HUES6 (cell line): ENCODE measurements at regions not wholly inside any gene's neighbourhood (a gene's known extent, or its start where the extent isn't known, plus 50 kb on each side); places are given as distances from the start of the nearest gene placed in this dataset.
"Not testable (repeated sequence)": the region's sequence is repeated elsewhere in the genome, so short reads cannot be mapped to it uniquely, and the experiment has no call there.

Experiments
- H3K27ac ChIP-seq: 2 replicates; pipeline ENCODE4 v1.7.0; 2013; ENCODE audit warnings: low read depth, mild to moderate bottlenecking, low read length, inconsistent platforms
- H3K27me3 ChIP-seq: 2 replicates; pipeline ENCODE4 v1.6.1; 2013; ENCODE audit warnings: low read length; ENCODE audit not compliant: control insufficient read depth, insufficient read depth
- H3K36me3 ChIP-seq: 2 replicates; pipeline ENCODE4 v1.6.1; 2013; ENCODE audit warnings: low read length; ENCODE audit not compliant: control insufficient read depth, insufficient read depth
- H3K4me1 ChIP-seq: 2 replicates; pipeline ENCODE4 v1.6.1; 2013; ENCODE audit warnings: low read length; ENCODE audit not compliant: control insufficient read depth, insufficient read depth
- H3K4me3 ChIP-seq: 2 replicates; pipeline ENCODE4 v1.5.1; 2013; ENCODE audit warnings: low read depth, low read length
- H3K9ac ChIP-seq: one replicate; pipeline ENCODE4 v1.6.1; 2013; ENCODE audit warnings: mild to moderate bottlenecking, low read length
- H3K9me3 ChIP-seq: 2 replicates; pipeline ENCODE4 v1.6.1; 2013; ENCODE audit warnings: low read depth, low read length; ENCODE audit not compliant: control insufficient read depth, insufficient read depth

DNA sequence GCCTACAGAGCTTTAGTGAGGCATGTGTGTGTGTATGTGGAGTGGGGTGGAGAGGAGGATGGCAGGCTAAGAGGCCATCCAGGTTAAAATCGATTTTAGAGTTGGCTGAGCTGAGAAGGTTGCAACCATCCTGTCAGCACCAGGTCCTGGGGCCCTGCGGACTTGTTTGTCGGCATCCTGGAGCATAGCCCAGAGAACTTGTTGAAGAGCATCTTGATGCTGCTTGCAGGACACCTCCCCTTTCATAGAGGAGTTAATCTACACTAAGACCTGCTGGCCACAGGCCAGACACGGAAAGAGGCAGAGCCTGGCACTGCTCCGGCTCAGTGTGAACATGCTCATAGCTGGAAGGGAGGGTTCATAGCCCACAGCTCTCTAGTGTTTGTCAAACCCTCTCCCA, 72.1 kb upstream of the RGPD5 start:
- Histone ChIP-seq H3K9ac (no peak overlapping the region), H3K9me3 (peaks cover 8% of the 10 kb centered on the region; the same call in 1 of the 2 replicates), H3K27ac (no peak overlapping the region), H3K4me3 (no peak overlapping the region), H3K4me1 (no peaks in the 10 kb centered on the region), H3K27me3 (no peaks in the 10 kb centered on the region), H3K36me3 (no peaks in the 10 kb centered on the region)

DNA sequence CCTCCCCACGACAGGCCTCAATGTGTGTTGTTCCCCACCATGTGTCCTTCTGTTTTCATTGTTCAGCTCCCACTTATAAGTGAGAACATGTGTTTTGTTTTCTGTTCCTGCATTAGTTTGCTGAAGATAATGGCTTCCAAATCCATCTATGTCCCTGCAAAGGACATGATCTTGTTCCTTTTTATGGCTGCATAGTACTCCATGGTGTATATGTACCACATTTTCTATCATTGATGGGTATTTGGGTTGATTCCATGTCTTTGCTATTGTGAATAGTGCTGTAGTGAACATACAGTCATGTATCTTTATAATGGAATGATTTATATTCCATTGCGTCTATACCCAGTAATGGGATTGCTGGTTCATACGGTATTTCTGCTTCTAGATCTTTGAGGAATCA, 71.5 kb upstream of the RGPD5 start:
- not testable (repeated sequence) for H3K4me3 ChIP-seq, H3K36me3 ChIP-seq

DNA sequence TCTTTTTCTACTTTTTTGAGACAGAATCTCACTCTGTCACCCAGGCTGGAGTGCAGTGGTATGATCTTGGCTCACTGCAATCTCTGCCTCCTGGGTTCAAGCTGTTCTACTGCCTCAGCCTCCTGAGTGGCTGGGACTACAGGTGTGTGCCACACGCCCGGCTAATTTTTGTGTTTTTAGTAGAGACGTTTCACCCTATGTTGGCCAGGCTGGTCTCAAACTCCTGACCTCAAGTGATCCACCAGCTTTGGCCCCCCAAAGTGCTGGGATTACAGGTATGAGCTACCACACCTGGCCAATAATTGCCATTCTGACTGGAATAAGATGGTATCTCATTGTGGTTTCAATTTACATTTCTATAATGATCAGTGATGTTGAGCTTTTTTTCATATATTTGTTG, 71.0 kb upstream of the RGPD5 start:
- not testable (repeated sequence) for H3K27ac ChIP-seq, H3K27me3 ChIP-seq

More for the DNA sequence above, 71.5 kb upstream of the RGPD5 start:
- not testable (repeated sequence) for H3K4me1 ChIP-seq, H3K27ac ChIP-seq, H3K9ac ChIP-seq, H3K27me3 ChIP-seq, H3K9me3 ChIP-seq

DNA sequence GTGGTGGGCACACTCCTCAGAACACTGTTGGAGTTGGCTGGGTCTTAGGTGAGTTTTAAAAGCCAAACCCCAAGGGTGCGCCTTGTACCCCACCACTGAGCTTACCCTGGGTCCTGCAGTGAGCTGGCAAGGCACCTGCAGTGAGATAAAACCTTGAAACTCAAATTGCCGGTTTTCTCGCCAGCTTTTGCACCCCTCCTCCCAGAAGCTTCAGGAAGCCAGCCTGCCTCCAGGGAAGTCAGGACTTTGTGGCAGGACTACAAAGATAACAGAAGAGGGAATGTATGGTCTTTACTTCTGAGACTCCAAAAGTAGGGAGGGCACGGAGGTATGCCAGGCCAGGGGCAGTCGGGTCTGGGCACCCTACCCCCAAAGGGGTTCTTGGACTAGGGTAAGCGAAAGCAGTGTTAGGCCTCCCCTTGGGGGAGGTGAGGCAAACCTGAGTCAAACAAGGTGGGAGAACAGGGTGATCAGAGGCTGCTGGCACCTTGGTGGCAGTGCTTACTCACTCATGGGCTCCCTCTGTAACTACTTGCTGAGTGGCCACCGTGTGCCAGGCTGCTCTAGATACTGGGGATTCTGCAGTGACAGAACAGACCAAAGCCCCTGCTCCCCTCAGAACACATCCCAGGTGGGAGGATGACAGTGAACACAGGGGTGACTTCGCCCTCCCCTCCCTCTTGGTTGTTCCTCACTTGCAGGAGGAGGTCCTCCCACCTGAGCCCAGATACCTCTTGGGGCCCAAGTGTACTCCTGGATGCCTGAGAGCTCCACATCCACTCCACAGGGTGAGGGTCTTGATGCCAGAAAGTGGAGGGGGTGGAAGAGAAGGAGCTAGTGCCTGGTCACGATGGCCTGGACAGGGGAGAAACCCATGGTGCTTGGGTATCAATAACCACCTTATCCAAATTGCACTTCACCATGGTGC, 69.3 kb upstream of the RGPD5 start:
- no peak overlapping the region for H3K9ac ChIP-seq
- H3K4me1 ChIP-seq = no peaks in the 10 kb centered on the region
- no peak overlapping the region for H3K4me3 ChIP-seq
- H3K9me3 ChIP-seq = no peaks in the 10 kb centered on the region; the same call in 1 of the 2 replicates
- no peak overlapping the region for H3K27ac ChIP-seq
- H3K36me3 ChIP-seq = no peaks in the 10 kb centered on the region
- H3K27me3 ChIP-seq = no peaks in the 10 kb centered on the region

More for the DNA sequence above, 71.0 kb upstream of the RGPD5 start:
- not testable (repeated sequence) for H3K36me3 ChIP-seq, H3K9ac ChIP-seq, H3K4me1 ChIP-seq, H3K4me3 ChIP-seq, H3K9me3 ChIP-seq

DNA sequence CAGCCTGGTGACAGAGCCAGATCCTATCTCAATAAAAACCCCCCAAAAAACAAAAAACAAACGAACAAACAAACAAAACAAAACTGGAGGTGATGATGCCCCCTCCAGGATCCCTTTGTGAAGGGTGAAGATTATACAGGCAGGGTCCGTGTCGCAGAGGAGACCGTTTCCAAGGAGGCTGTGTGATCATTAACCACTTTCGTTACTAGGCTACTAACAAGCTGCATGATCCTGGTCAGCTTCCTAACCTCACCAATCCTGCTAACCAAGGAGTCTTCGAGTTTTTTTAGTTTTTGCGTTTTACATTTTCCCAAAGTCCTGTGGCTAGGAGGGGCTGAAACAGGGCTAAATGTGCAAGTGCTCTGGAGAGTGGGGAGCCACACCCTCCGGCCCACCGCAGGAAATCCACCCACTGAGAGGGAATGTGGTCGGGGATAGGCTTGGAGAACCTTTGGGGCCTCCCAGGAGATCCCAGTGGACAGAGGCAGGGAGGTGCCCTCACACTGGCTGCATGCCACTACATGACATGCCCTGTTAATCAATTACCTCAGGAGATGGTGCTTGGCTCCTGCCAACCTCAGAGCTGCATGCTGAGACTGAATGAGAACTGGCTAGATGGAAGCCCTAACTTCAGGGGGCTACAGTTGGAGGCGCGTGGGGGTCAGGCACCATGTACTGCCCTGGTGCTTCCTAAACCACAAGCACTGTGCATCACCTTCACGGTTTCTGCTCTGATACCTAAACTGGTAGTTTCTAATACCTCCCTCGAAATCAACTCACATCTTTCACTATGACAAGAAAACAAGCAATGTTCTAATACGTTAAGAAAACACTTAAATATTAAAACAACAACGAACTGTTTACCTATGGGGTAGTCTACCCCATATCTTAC, 67.5 kb upstream of the RGPD5 start:
- H3K4me3 ChIP-seq = no peak overlapping the region
- H3K27me3 ChIP-seq = no peaks in the 10 kb centered on the region
- H3K4me1 ChIP-seq = no peaks in the 10 kb centered on the region
- no peaks in the 10 kb centered on the region; the same call in 1 of the 2 replicates for H3K9me3 ChIP-seq
- H3K36me3 ChIP-seq = no peaks in the 10 kb centered on the region
- H3K9ac ChIP-seq = no peak overlapping the region
- H3K27ac ChIP-seq = no peak overlapping the region

DNA sequence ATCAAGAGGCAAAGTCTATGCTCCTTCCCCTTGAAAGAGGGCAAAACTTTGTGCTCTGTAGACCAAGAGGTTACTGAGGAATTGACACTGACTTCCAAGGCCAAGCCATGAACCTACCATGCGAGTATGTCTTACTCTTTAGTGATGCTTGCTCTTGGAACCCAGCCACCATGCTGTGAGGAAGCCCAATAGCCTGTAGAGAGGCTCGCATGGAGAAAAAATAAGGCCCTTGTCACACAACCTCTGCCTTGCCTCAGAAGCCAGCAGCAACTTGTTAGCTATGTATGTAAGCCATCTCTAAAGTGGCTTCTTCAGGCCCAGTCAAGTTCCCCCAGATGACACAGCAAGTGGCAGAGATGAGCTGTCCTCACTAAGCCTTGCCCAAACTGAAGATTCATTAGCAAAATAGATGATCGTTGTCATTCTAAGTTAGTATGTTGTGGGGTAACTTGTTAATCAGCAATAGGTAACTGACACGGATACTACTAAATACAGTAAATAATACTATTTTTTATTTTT, 66.1 kb upstream of the RGPD5 start:
- no peak overlapping the region for H3K9ac ChIP-seq
- H3K9me3 ChIP-seq = peaks cover 4% of the 10 kb centered on the region; the same call in 1 of the 2 replicates
- no peaks in the 10 kb centered on the region for H3K36me3 ChIP-seq
- H3K4me1 ChIP-seq = no peaks in the 10 kb centered on the region
- H3K27me3 ChIP-seq = no peaks in the 10 kb centered on the region
- no peak overlapping the region for H3K4me3 ChIP-seq
- H3K27ac ChIP-seq = no peak overlapping the region

DNA sequence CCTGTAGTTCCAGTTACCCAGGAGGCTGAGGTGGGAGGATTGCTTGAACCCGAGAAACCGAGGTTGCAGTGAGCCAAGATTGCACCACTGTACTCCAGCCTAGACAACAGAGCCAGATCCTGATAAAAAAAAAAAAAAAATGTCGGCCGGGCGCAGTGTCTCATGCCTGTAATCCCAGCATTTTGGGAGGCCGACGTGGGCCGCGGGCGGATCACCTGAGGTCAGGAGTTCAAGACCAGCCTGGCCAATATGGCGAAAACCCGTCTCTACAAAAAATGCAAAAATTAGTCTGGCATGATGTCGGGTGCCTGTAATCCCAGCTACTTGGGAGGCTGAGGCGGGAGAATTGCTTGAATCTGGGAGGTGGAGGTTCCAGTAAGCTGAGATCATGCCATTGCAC, 60.4 kb upstream of the RGPD5 start:
- H3K9ac ChIP-seq, H3K9me3 ChIP-seq, H3K4me3 ChIP-seq, H3K36me3 ChIP-seq, H3K4me1 ChIP-seq, H3K27me3 ChIP-seq, H3K27ac ChIP-seq: not testable (repeated sequence)

DNA sequence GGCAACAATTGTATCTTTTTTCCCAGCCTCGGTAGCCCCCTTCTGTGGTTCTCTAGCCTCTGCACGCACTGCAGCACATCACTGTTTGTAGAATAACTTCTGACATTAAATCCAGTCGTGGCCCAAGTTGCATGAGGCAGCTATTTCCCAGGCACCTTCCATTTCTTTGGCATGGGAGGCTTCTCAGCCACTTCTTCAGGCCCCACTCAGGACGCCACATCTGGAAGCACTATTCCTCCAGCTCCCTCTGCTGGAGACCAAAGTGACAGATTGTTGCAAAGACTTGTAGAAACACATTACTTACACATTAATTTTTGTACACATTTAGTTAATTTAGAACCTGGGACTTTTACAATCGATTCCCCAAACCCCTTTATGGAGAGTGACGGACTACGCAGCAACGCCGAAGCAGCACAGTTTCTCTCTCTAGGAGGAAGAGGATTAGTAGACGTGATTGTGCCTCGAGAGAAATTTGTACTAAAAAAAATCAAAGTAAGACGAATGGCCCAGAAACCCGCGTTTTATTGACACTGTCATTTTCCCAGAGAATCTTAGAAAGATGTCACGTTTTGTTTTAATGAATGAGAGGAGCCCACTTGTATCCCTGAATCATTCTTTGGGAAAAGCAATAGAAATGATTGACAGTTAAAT, 57.8 kb upstream of the RGPD5 start:
- H3K27ac ChIP-seq = no peak overlapping the region
- no peaks in the 10 kb centered on the region for H3K4me1 ChIP-seq
- H3K9me3 ChIP-seq = peaks cover 4% of the 10 kb centered on the region; the same call in 1 of the 2 replicates
- no peak overlapping the region for H3K4me3 ChIP-seq
- no peaks in the 10 kb centered on the region for H3K36me3 ChIP-seq
- H3K27me3 ChIP-seq = no peaks in the 10 kb centered on the region
- no peak overlapping the region for H3K9ac ChIP-seq
